GM21367 (cell line): ENCODE measurements at regions not wholly inside any gene's neighbourhood (a gene's known extent, or its start where the extent isn't known, plus 50 kb on each side); places are given as distances from the start of the nearest gene placed in this dataset.
"Not testable (repeated sequence)": the region's sequence is repeated elsewhere in the genome, so short reads cannot be mapped to it uniquely, and the experiment has no call there.

ENCODE experiments used
- ATAC-seq: cut with Tn5 transposase; IDR thresholded peaks from one replicate; pipeline ENCODE4 v1.9.1; 2021; ENCODE audit not compliant: unreplicated experiment

GRCh38 chr21:17348357-17348756 lies 164.5 kb upstream of the CXADR start:
- ATAC-seq = no peak

- ATAC-seq = no peak
Measured at GRCh38 chr21:17348849-17349248, 164.0 kb upstream of the CXADR start.

GRCh38 chr21:17351766-17352165 lies 161.1 kb upstream of the CXADR start:
- ATAC-seq = no peak

- no peak for ATAC-seq
Measured at GRCh38 chr21:17352996-17353655, 159.7 kb upstream of the CXADR start.

- no peak for ATAC-seq
Measured at GRCh38 chr21:17359781-17360180, 153.1 kb upstream of the CXADR start.

- no peak for ATAC-seq
Measured at GRCh38 chr21:17368748-17369363, 144.0 kb upstream of the CXADR start.

GRCh38 chr21:17370263-17370662 lies 142.6 kb upstream of the CXADR start:
- no peak for ATAC-seq

- ATAC-seq = no peak
Measured at GRCh38 chr21:17370916-17371315, 141.9 kb upstream of the CXADR start.

GRCh38 chr21:17371450-17371849 lies 141.4 kb upstream of the CXADR start:
- ATAC-seq = no peak

- no peak for ATAC-seq
Measured at GRCh38 chr21:17372200-17372599, 140.6 kb upstream of the CXADR start.

GRCh38 chr21:17386498-17386897 lies 126.3 kb upstream of the CXADR start:
- ATAC-seq = no peak

- ATAC-seq = no peak
Measured at GRCh38 chr21:17387030-17387617, 125.7 kb upstream of the CXADR start.

GRCh38 chr21:17388226-17388625 lies 124.6 kb upstream of the CXADR start:
- no peak for ATAC-seq

- no peak for ATAC-seq
Measured at GRCh38 chr21:17389311-17389710, 123.5 kb upstream of the CXADR start.

- no peak for ATAC-seq
Measured at GRCh38 chr21:17390569-17390968, 122.3 kb upstream of the CXADR start.

- no peak for ATAC-seq
Measured at GRCh38 chr21:17391811-17392340, 121.0 kb upstream of the CXADR start.

GRCh38 chr21:17393413-17393812 lies 119.4 kb upstream of the CXADR start:
- ATAC-seq = no peak

GRCh38 chr21:17396948-17397347 lies 115.9 kb upstream of the CXADR start:
- no peak for ATAC-seq

- no peak for ATAC-seq
Measured at GRCh38 chr21:17397703-17398102, 115.1 kb upstream of the CXADR start.

- not testable (repeated sequence) for ATAC-seq
Measured at GRCh38 chr21:17398954-17399353, 113.9 kb upstream of the CXADR start.

- ATAC-seq = no peak
Measured at GRCh38 chr21:17402937-17403336, 109.9 kb upstream of the CXADR start.

GRCh38 chr21:17406202-17406601 lies 106.6 kb upstream of the CXADR start:
- ATAC-seq = no peak
